ENCODE measurements at regions not wholly inside any gene's neighbourhood (a gene's known extent, or its start where the extent isn't known, plus 50 kb on each side); places are given as distances from the start of the nearest gene placed in this dataset.
A peak's percentile ranks its signal among the peaks of the same experiment; 100 is the strongest.
"Not testable (repeated sequence)": the region's sequence is repeated elsewhere in the genome, so short reads cannot be mapped to it uniquely, and the experiment has no call there.

- DNase-seq (ENCODE audit: low read depth) = no peak
Measured at GRCh38 chr2:225244933-225245332, 154.6 kb upstream of the NYAP2 start.

GRCh38 chr2:225236769-225237323 lies 162.7 kb upstream of the NYAP2 start:
- DNase-seq (ENCODE audit: low read depth) = no peak

DNA sequence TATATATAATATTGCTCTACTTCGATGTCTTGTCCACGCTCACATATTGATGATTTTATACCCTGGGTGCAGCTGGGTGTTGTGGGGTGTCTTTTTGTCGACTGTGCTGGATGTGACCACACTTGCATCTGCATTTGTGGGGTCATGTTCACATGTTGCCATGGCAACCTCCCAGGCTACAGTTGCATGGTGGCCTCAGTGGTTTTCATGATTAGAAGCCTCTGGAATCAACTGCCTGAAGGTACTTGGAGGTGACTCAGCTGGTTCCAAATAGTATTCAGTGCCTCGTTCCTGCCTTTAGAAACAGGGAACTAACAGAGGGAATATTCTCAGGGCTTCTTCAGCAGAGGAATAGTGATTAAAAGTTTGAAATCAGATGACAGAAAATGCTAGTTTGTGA lies 166.3 kb upstream of the NYAP2 start:
- no peak for DNase-seq (ENCODE audit: low read depth)

DNA sequence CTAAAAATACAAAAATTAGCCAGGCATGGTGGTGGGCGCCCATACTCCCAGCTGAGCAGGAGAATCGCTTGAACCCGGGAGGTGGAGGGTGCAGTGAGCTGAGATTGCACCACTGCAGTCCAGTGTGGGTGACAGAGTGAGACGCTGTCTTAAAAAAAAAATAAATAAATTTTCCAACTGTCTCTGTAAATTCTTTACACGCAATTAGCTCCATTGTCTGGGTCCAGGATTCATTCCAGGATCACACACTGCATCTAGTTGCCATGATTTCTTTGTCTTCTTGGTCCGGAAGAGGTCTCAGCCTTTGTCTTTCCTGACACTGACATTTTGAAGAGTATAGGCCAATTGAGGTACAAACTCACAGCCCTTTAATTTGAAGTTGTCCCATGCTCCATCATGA lies 167.6 kb upstream of the NYAP2 start:
- no peak for DNase-seq (ENCODE audit: low read depth)

DNA sequence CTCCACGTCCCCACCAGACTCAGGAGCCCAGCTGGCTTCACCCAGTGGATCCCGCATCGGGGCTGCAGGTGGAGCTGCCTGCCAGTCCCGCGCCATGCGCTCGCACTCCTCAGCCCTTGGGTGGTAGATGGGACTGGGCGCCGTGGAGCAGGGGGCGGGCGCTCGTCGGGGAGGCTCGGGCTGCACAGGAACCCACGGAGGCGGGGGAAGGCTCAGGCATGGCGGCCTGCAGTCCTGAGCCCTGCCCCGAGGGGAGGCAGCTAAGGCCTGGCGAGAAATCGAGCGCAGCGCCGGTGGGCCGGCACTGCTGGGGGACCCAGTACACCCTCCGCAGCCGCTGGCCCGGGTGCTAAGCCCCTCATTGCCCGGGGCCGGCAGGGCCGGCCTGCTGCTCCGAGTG lies 170.2 kb upstream of the NYAP2 start:
- DNase-seq (ENCODE audit: low read depth) = not testable (repeated sequence)

GRCh38 chr2:225226441-225226840 lies 173.1 kb upstream of the NYAP2 start:
- DNase-seq (ENCODE audit: low read depth) = no peak

- DNase-seq (ENCODE audit: low read depth) = no peak
Measured at GRCh38 chr2:225223301-225223700, 176.2 kb upstream of the NYAP2 start.

DNA sequence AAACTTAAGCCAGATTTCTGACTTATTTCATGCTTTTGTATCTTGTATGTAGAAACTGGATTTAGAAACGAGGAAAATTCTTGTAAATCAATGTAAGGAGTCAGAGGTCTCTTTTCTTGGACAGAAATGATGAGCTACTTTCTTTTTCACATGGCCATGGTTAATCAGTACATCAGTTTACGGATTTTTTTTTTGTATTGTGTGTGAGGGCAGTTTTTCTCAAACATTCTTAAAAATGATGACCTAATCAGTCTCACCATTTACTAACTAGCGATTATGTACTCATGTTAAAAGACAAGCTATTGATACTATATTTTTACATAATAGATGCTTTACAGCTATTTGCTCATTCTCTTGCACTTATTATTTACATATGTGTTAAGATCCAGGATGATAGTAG lies 165.2 kb upstream of the DOCK10 start:
- DNase-seq (ENCODE audit: low read depth) = no peak

- no peak for DNase-seq (ENCODE audit: low read depth)
Measured at GRCh38 chr2:225207043-225207442, 164.8 kb upstream of the DOCK10 start.

DNA sequence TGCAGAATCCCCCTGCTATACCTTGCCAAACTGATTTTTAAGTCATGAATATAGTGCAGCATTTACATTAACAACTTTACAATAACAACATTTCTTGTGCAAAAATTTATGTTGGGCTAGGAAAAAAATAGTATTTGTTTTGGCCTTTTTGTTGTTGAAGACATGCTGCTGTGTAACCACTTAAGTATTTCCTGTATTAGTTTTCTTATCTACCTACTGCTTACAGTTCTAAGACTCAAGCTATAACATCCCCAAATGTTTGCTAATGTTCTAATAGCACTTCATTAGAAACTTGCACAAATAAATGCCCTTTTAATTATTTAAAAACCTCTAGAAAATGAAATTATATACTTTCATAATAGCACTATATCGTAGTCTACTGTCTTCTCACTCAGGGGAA lies 154.3 kb upstream of the DOCK10 start:
- DNase-seq (ENCODE audit: low read depth) = no peak

GRCh38 chr2:225192869-225193268 lies 150.6 kb upstream of the DOCK10 start:
- peak; percentile 17 for DNase-seq (ENCODE audit: low read depth)

- no peak for DNase-seq (ENCODE audit: low read depth)
Measured at GRCh38 chr2:225190987-225191386, 148.7 kb upstream of the DOCK10 start.

DNA sequence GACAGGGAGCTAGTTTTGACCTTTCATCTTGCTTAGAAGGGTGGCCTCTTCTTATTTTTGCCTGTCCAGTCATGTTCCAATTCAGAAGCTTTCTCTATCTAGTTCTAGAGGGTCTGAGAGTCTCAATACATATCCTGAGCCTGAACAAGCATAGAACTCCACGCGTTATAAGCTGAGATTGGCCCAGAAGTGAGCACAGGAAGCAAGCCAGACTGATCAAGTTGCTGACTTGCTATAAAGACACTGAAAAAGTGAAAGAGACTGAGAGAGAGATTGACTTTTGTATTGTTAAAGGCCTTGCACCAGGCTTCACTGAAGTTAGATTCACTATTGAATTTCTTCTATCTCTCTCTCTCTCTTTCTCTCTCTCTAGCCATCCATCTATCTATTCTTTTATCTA lies 142.7 kb upstream of the DOCK10 start:
- DNase-seq (ENCODE audit: low read depth) = no peak

DNA sequence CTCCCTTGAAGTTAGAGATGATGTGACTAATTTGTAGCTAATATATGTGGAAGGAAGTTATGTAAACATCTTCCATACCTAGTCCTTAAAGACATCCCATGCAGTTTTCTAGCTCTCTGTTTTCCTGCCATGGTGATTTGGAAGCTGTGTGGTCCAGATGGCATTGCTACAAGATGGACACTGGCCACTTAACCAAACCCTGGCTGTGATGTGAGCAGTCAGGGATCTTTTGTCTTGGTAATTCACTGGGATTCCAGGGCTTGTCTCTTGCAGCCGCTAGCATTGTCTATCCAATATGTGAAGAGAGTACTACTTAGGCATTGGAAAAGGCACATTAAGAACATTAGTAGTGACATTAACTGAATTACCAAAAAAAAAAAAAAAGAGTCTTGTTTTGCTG lies 139.9 kb upstream of the DOCK10 start:
- no peak for DNase-seq (ENCODE audit: low read depth)

- peak; percentile 85 for DNase-seq (ENCODE audit: low read depth)
Measured at GRCh38 chr2:225177098-225177497, 134.8 kb upstream of the DOCK10 start.

- peak; percentile 42 for DNase-seq (ENCODE audit: low read depth)
Measured at GRCh38 chr2:225173909-225174308, 131.6 kb upstream of the DOCK10 start.

DNA sequence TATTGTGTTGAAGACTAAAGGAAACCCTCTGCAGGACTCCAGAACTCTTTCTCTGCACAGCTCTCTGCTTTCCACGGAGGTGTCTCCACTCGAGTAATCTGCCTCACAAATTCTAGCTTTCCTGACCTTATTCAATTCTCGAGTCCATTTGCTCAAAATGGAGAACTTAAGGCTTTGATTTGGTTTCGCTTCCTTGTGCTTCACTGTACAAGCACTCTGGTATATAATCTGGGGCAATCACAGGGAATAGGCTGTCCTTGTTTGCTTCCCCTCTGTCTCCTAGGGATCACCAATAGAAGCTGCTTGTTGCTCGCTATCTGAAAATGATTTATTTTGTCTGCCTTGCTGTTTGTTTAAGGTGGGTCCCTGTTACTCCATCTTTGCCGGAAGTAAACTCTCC lies 129.1 kb upstream of the DOCK10 start:
- DNase-seq (ENCODE audit: low read depth) = no peak

GRCh38 chr2:225170162-225170561 lies 127.9 kb upstream of the DOCK10 start:
- DNase-seq (ENCODE audit: low read depth) = no peak

DNA sequence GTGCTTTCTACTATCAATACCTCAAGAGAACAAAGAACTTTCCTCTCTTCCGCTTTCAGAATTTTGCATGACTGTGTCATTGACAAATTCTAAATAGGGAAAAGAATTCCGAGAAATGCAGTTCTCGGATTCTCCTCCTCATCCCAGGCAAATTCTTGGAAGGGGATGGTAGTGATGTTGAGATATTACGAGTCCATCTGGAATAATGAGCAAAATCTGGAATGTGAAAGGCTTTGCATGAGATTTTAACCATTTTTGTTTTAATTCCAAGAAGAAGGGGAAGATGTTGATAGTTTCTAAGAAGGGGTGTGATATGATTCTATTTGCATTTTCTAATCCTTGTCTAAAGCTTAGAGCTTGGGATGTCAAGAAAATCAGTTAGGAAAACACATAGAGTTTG lies 127.1 kb upstream of the DOCK10 start:
- no peak for DNase-seq (ENCODE audit: low read depth)

- no peak for DNase-seq (ENCODE audit: low read depth)
Measured at GRCh38 chr2:225165052-225165451, 122.8 kb upstream of the DOCK10 start.

- DNase-seq (ENCODE audit: low read depth) = no peak
Measured at GRCh38 chr2:225164401-225165050, 122.3 kb upstream of the DOCK10 start.

- DNase-seq (ENCODE audit: low read depth) = no peak
Measured at GRCh38 chr2:225158360-225158759, 116.1 kb upstream of the DOCK10 start.

GRCh38 chr2:225156853-225157451 lies 114.7 kb upstream of the DOCK10 start:
- DNase-seq (ENCODE audit: low read depth) = no peak

GRCh38 chr2:225140723-225141122 lies 98.5 kb upstream of the DOCK10 start:
- no peak for DNase-seq (ENCODE audit: low read depth)

Measured in fibroblast of gingiva (primary cell).